ENCODE measurements at regions not wholly inside any gene's neighbourhood (a gene's known extent, or its start where the extent isn't known, plus 50 kb on each side); places are given as distances from the start of the nearest gene placed in this dataset.

DNA sequence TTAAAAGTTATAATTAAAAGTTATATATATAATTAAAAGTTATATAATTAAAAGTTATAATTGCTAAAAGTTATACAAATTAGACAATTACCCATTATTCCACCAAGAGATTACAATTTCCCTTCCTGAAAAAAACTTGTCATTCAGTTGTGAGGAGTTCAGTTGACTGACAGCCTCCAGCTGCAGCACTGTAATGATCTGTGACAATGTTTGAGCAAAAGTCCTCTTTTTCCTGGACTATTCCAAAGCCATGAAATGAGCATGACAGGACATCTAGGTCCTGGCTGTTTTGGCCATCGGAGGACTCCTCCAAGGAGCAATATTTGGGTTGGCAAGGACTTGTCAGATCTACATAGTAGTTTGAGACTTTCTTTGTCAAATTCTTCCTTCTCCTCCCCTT, 258.7 kb upstream of the EDNRB start:
- ChIA-PET CTCF (ENCODE audit: low intra/inter-chr PET ratio, low total read pairs) (no interaction called here), POLR2A (no interaction called here)
- in situ Hi-C loops (cut with HindIII; ENCODE audit: extremely low pct_ligation_motif_present, low pct_unique_long_range_greater_than_20kb), result no loop called here
- Histone ChIP-seq H3K9me3 (ENCODE audit: low read length) (no peaks in the 10 kb centered on the region), H3K36me3 (replicated peaks in 1 of 2; ENCODE audit: control insufficient read depth in 1 of 2, insufficient read depth in 2 of 2, low read length in 2 of 2) (no peaks in the 10 kb centered on the region), H3K27me3 (ENCODE audit: control insufficient read depth in 1 of 2, insufficient read depth in 2 of 2, low read length in 2 of 2) (no peaks in the 10 kb centered on the region), H3K4me1 (ENCODE audit: insufficient read depth, low read length) (no peaks in the 10 kb centered on the region), H4K20me1 (ENCODE audit: insufficient read depth, low read length) (no peaks in the 10 kb centered on the region), H3K27ac (ENCODE audit: extremely low read length, insufficient read depth, low read length) (no peak overlapping the region), H3K4me2 (ENCODE audit: low read depth, low read length) (no peak overlapping the region), H2AFZ (ENCODE audit: low read length) (no peak overlapping the region), H3K4me3 (replicated peaks in 1 of 3; ENCODE audit: insufficient read depth in 1 of 3, low read depth in 2 of 3, low read length in 3 of 3) (no peak overlapping the region), H3K79me2 (ENCODE audit: insufficient read depth, low read length) (no peaks in the 10 kb centered on the region), H3K9ac (ENCODE audit: insufficient read depth, low read depth, low read length) (no peak overlapping the region)
- no peak for TF ChIP-seq ARNTL (CRISPR knock-in tag; IDR thresholded peaks at IDR 0.05)
- no peak for TF ChIP-seq ZNF792 (CRISPR knock-in tag; IDR thresholded peaks at IDR 0.05)
- no peak for TF ChIP-seq KLF9 (CRISPR knock-in tag; IDR thresholded peaks at IDR 0.05; ENCODE audit: low read depth)
- no peak for TF ChIP-seq TGIF2 (CRISPR knock-in tag; IDR thresholded peaks at IDR 0.05)
- TF ChIP-seq EHMT2 (IDR thresholded peaks at IDR 0.05; ENCODE audit: borderline replicate concordance, low read depth, low read length), result no peak
- TF ChIP-seq ZNF720 (CRISPR knock-in tag; IDR thresholded peaks at IDR 0.05), result no peak
- no peak for TF ChIP-seq SRY (CRISPR knock-in tag; IDR thresholded peaks at IDR 0.05)
- TF ChIP-seq, protein P1, sequence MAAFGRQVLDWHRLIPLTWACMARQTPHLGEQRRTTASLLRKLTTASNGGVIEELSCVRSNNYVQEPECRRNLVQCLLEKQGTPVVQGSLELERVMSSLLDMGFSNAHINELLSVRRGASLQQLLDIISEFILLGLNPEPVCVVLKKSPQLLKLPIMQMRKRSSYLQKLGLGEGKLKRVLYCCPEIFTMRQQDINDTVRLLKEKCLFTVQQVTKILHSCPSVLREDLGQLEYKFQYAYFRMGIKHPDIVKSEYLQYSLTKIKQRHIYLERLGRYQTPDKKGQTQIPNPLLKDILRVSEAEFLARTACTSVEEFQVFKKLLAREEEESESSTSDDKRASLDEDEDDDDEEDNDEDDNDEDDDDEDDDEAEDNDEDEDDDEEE (CRISPR knock-in tag; IDR thresholded peaks at IDR 0.05), result no peak
- TF ChIP-seq, protein P2, sequence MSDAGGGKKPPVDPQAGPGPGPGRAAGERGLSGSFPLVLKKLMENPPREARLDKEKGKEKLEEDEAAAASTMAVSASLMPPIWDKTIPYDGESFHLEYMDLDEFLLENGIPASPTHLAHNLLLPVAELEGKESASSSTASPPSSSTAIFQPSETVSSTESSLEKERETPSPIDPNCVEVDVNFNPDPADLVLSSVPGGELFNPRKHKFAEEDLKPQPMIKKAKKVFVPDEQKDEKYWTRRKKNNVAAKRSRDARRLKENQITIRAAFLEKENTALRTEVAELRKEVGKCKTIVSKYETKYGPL (CRISPR knock-in tag; IDR thresholded peaks at IDR 0.05), result no peak
- TF ChIP-seq ZNF33B (CRISPR knock-in tag; IDR thresholded peaks at IDR 0.05), result no peak
- TF ChIP-seq, protein P3, sequence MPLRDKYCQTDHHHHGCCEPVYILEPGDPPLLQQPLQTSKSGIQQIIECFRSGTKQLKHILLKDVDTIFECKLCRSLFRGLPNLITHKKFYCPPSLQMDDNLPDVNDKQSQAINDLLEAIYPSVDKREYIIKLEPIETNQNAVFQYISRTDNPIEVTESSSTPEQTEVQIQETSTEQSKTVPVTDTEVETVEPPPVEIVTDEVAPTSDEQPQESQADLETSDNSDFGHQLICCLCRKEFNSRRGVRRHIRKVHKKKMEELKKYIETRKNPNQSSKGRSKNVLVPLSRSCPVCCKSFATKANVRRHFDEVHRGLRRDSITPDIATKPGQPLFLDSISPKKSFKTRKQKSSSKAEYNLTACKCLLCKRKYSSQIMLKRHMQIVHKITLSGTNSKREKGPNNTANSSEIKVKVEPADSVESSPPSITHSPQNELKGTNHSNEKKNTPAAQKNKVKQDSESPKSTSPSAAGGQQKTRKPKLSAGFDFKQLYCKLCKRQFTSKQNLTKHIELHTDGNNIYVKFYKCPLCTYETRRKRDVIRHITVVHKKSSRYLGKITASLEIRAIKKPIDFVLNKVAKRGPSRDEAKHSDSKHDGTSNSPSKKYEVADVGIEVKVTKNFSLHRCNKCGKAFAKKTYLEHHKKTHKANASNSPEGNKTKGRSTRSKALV (CRISPR knock-in tag; IDR thresholded peaks at IDR 0.05), result no peak
- no peak for TF ChIP-seq CCAR2 (optimal IDR thresholded peaks at IDR 0.05; ENCODE audit: low read depth, low read length)
- TF ChIP-seq, protein P4, sequence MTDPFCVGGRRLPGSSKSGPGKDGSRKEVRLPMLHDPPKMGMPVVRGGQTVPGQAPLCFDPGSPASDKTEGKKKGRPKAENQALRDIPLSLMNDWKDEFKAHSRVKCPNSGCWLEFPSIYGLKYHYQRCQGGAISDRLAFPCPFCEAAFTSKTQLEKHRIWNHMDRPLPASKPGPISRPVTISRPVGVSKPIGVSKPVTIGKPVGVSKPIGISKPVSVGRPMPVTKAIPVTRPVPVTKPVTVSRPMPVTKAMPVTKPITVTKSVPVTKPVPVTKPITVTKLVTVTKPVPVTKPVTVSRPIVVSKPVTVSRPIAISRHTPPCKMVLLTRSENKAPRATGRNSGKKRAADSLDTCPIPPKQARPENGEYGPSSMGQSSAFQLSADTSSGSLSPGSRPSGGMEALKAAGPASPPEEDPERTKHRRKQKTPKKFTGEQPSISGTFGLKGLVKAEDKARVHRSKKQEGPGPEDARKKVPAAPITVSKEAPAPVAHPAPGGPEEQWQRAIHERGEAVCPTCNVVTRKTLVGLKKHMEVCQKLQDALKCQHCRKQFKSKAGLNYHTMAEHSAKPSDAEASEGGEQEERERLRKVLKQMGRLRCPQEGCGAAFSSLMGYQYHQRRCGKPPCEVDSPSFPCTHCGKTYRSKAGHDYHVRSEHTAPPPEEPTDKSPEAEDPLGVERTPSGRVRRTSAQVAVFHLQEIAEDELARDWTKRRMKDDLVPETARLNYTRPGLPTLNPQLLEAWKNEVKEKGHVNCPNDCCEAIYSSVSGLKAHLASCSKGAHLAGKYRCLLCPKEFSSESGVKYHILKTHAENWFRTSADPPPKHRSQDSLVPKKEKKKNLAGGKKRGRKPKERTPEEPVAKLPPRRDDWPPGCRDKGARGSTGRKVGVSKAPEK (CRISPR knock-in tag; IDR thresholded peaks at IDR 0.05; ENCODE audit: borderline replicate concordance), result no peak
- no peak for TF ChIP-seq SALL1 (CRISPR knock-in tag; IDR thresholded peaks at IDR 0.05)
- TF ChIP-seq PITX1 (CRISPR knock-in tag; IDR thresholded peaks at IDR 0.05), result no peak
- TF ChIP-seq SMARCE1 (IDR thresholded peaks at IDR 0.05; ENCODE audit: borderline replicate concordance), result no peak
- TF ChIP-seq SSRP1 (CRISPR knock-in tag; IDR thresholded peaks at IDR 0.05), result no peak
- no peak for TF ChIP-seq JUNB (CRISPR knock-in tag; IDR thresholded peaks at IDR 0.05; ENCODE audit: borderline replicate concordance)
- no peak for TF ChIP-seq ZNF124 (CRISPR knock-in tag; IDR thresholded peaks at IDR 0.05)
- DNase-seq (ENCODE audit: low spot score) (no peak), ATAC-seq (no peak), FAIRE-seq (no peak)
- WGBS (ENCODE audit: low lambda C conversion rate), result 9% methylated on average over 1 of the region's 1 CpG
- intact Hi-C loops (cut with micrococcal nuclease; ENCODE audit: unreplicated experiment), result no loop called here
- BruUV-seq (replicated peaks), result no TSS peak

Data from HepG2 (cell line).